LNCAP (cell line): ENCODE measurements at regions not wholly inside any gene's neighbourhood (a gene's known extent, or its start where the extent isn't known, plus 50 kb on each side); places are given as distances from the start of the nearest gene placed in this dataset.

Experiments used
- TF ChIP-seq, protein P1 (sequence below): fragments of 450-650 bp; IDR thresholded peaks from 2 replicates; pipeline ENCODE4 v1.5.1; 2017; ENCODE audit warnings: mild to moderate bottlenecking

DNA sequence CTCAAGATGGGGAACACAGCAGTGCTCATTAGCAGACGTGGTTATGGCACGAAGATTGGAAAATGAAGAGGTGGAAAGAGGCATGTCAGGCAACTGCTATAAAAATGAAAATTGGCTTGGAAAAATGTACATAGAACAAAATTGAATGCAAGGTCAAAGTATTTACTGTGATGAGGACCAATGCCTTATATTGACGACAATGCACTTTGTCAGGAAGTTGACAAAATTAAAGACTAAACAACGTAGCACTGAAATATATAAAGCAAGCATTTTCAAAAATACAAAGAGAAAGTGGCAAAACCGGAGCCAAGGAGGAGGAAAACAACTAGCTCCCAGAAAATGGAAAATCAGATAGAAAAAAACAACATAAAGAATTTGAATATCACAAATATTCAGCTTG, 113.7 kb upstream of the SGCG start:
- TF ChIP-seq, protein P1, sequence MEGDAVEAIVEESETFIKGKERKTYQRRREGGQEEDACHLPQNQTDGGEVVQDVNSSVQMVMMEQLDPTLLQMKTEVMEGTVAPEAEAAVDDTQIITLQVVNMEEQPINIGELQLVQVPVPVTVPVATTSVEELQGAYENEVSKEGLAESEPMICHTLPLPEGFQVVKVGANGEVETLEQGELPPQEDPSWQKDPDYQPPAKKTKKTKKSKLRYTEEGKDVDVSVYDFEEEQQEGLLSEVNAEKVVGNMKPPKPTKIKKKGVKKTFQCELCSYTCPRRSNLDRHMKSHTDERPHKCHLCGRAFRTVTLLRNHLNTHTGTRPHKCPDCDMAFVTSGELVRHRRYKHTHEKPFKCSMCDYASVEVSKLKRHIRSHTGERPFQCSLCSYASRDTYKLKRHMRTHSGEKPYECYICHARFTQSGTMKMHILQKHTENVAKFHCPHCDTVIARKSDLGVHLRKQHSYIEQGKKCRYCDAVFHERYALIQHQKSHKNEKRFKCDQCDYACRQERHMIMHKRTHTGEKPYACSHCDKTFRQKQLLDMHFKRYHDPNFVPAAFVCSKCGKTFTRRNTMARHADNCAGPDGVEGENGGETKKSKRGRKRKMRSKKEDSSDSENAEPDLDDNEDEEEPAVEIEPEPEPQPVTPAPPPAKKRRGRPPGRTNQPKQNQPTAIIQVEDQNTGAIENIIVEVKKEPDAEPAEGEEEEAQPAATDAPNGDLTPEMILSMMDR, result no peak

DNA sequence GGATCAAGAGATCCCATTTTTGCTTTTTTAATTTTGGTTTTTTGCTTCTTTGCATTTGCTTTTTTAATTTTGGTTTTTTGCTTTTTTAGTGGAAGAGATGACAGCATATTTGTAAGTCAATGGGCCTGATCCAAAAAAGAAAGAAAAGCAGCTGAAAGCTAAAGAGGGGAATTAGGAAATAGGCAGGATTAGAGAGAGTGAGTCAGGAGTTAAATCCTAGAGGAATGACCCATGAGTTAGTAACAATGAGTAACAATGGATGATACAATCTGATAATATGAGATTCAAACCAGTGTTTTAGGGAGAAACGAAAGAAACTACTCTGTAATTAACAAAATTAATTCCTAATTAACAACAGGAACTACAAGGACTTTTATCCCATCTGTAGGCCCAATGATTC, 111.2 kb upstream of the SGCG start:
- TF ChIP-seq, protein P1, result no peak

DNA sequence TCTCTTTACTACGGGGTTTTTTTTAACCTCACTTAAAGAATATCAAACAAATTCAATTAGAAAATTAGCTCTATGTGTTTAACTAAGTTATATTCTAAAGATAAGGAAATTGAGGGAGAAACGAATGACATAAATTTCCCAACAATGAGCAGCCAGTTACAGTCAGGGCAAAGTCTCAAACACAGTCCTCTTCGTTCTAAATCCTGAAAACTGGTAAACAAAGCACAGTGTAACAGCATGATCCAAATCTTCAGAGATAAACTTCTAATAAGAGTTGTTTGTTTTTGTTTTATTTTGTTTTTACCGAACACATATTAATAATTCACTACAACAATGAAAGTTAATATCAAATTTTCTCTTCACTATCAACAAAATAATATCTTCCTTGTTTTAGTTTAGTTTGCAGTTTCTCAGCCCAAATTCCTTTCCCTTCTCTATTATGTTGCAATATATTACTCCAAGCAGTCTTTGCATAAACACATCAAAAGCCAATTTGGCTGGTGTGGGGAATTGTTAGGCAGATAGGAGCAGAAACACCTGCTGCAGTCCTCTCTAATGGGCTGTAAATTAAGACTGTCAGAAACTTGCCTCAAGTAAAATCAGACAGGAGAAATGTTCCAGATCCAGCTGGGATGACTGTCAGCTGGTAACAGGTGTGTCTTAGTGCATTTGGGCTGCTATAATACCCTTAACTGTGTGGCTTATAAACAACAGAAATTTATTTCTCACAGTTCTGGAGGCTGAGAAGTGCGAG, 106.5 kb upstream of the SGCG start:
- TF ChIP-seq, protein P1, result no peak

DNA sequence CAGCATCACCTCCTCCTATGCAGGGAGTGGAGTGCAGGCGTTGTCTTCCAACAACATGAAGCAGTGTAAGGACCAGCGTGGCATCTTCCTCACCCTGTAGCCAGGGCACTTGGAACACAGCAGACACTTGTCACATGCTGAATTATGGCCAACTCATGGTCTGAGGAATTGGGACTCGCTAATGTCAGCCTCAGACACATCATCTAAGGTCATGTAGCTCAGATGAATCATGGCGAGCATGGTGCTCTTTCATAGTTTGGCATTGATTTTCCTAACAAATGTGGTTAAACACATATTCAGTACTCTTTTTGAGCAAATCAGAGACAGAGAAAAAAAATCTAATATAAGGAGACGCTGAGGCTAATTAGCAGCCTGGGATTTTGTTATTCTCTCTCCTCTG, 99.6 kb upstream of the SGCG start:
- TF ChIP-seq, protein P1, result no peak

DNA sequence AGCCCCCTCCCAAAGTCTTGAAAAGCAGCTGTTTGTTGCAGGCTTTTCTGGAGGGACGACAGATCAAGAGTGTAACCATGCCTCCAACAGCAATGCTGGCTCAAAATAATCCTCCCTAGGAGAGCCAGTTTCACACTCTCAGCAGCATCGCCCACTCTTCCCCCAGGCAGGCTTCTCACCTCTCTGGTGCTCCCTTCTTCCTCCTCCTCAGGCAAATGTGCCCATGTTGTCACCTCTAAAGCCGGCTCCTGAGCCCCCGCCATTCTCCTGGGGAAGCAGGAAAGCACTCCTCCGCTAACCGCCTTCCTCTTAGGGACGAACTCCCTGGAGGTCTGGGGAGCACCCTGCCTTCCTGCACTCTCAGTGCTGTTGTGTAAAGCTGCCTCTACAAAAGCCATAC, 98.9 kb upstream of the SGCG start:
- TF ChIP-seq, protein P1, result no peak

DNA sequence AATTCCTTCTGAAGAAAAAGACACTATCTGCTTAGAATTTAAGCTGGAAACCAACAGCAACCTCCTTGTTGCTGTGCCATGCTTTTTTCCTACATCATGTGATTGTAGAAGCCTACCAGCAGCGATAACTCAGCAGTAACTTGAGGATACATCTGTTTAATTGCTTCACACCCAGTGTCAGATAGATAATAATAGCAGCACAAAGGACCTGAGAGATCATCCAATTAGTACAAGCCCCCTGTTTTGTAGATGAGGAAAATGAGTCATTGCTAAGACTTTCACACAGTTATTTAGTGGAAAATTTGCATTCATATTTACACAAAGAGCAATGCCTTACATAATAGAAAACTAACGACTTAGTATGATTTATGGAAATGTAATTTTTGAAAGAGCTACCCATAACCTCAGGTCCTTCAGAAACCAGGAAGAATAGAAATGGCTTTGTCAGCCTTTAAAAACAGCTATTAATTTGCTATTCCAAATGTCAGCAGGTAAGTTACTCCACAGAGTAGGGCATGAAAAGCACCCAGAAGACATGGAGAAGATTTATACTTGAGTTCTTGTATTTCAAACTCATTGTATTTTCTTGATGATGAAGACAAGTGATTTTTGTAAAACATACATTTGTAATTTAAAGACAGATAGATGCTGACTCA, 93.7 kb upstream of the SGCG start:
- TF ChIP-seq, protein P1, result no peak

DNA sequence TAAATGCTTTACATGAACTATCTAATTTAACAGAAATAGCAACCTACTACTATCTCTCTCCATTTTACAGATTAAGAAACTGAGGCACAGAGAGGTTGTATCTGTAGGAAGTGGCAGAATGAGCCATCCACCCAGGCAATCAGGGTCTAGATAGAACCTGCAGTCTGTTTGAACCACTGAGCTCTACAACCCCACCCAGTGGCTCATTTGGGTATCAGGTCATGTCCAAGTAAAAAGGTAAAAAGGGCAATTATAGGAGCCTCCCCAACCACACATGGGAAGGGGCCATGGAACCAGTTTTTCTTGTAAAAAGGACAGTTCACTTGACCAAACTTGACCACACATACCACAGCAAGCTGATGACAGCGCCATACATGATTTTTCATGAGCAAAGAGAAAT, 92.9 kb upstream of the SGCG start:
- TF ChIP-seq, protein P1, result peak; percentile 63
